ENCODE measurements at regions not wholly inside any gene's neighbourhood (a gene's known extent, or its start where the extent isn't known, plus 50 kb on each side); places are given as distances from the start of the nearest gene placed in this dataset.

- no peak overlapping the region for H3K4me2 ChIP-seq (ENCODE audit: low read length)
- H3K27me3 ChIP-seq (ENCODE audit: insufficient read depth, low read length): no peaks in the 10 kb centered on the region
- no peak for FAIRE-seq
Observed at GRCh38 chr5:17346811-17347210, 129.4 kb downstream of the BASP1 start.

GRCh38 chr5:17352223-17352622 lies 134.8 kb downstream of the BASP1 start:
- no peak for DNase-seq (ENCODE audit: low read depth)
- no peaks in the 10 kb centered on the region for H3K4me1 Mint-ChIP-seq (ENCODE audit: low read depth, unreplicated experiment)
- no peaks in the 10 kb centered on the region for H3K79me2 ChIP-seq (ENCODE audit: insufficient read depth, low read length)
- H2AFZ ChIP-seq (ENCODE audit: low read depth, low read length): no peak overlapping the region
- no peak overlapping the region for H3K4me3 ChIP-seq (ENCODE audit: insufficient read depth, low read depth, low read length)
- no peaks in the 10 kb centered on the region for H3K4me1 ChIP-seq (ENCODE audit: insufficient read depth, low read length)
- peaks cover 5% of the 10 kb centered on the region for H3K27me3 Mint-ChIP-seq (ENCODE audit: low read depth, unreplicated experiment)
- no peaks in the 10 kb centered on the region for H3K9me3 ChIP-seq (ENCODE audit: insufficient read depth, low read depth, low read length)
- no peak for FAIRE-seq
- no peak overlapping the region for H3K27ac ChIP-seq (ENCODE audit: low read depth, low read length)
- H4K20me1 ChIP-seq (ENCODE audit: insufficient read depth, low read length): no peaks in the 10 kb centered on the region
- H3K36me3 ChIP-seq (ENCODE audit: insufficient read depth, low read length): no peaks in the 10 kb centered on the region
- H3K4me2 ChIP-seq (ENCODE audit: low read length): no peak overlapping the region
- H3K27ac Mint-ChIP-seq (ENCODE audit: unreplicated experiment): no peak overlapping the region
- no peak for TF ChIP-seq CTCF (IDR thresholded peaks at IDR 0.05; ENCODE audit: insufficient read depth, low read depth, low read length)
- TF ChIP-seq EZH2 (IDR thresholded peaks at IDR 0.05; ENCODE audit: insufficient read depth, low read length): no peak
- H3K9ac ChIP-seq (ENCODE audit: low read length): no peak overlapping the region
- H3K36me3 Mint-ChIP-seq (ENCODE audit: low read depth, unreplicated experiment): no peaks in the 10 kb centered on the region
- H3K9me3 Mint-ChIP-seq (ENCODE audit: unreplicated experiment): peaks cover 8% of the 10 kb centered on the region
- no peaks in the 10 kb centered on the region for H3K27me3 ChIP-seq (ENCODE audit: insufficient read depth, low read length)
- no peak overlapping the region for H3K4me3 Mint-ChIP-seq (ENCODE audit: unreplicated experiment)

More at GRCh38 chr5:17346811-17347210, 129.4 kb downstream of the BASP1 start:
- Histone ChIP-seq H3K36me3 (ENCODE audit: insufficient read depth, low read length) (no peaks in the 10 kb centered on the region), H3K4me3 (ENCODE audit: insufficient read depth, low read depth, low read length) (no peak overlapping the region), H3K9ac (ENCODE audit: low read length) (no peak overlapping the region), H3K4me1 (ENCODE audit: insufficient read depth, low read length) (no peaks in the 10 kb centered on the region), H3K79me2 (ENCODE audit: insufficient read depth, low read length) (no peaks in the 10 kb centered on the region), H3K9me3 (ENCODE audit: insufficient read depth, low read depth, low read length) (no peaks in the 10 kb centered on the region), H2AFZ (ENCODE audit: low read depth, low read length) (no peak overlapping the region), H3K27ac (ENCODE audit: low read depth, low read length) (no peak overlapping the region), H4K20me1 (ENCODE audit: insufficient read depth, low read length) (no peaks in the 10 kb centered on the region)
- H3K27me3 Mint-ChIP-seq (ENCODE audit: low read depth, unreplicated experiment): peaks cover 4% of the 10 kb centered on the region
- H3K27ac Mint-ChIP-seq (ENCODE audit: unreplicated experiment): no peak overlapping the region
- TF ChIP-seq EZH2 (IDR thresholded peaks at IDR 0.05; ENCODE audit: insufficient read depth, low read length) (no peak), CTCF (IDR thresholded peaks at IDR 0.05; ENCODE audit: insufficient read depth, low read depth, low read length) (no peak)
- DNase-seq (ENCODE audit: low read depth): no peak
- peaks cover 2% of the 10 kb centered on the region for H3K9me3 Mint-ChIP-seq (ENCODE audit: unreplicated experiment)
- H3K36me3 Mint-ChIP-seq (ENCODE audit: low read depth, unreplicated experiment): no peaks in the 10 kb centered on the region
- H3K4me3 Mint-ChIP-seq (ENCODE audit: unreplicated experiment): no peak overlapping the region
- H3K4me1 Mint-ChIP-seq (ENCODE audit: low read depth, unreplicated experiment): peaks cover 8% of the 10 kb centered on the region

- H3K79me2 ChIP-seq (ENCODE audit: insufficient read depth, low read length): no peaks in the 10 kb centered on the region
- Mint-ChIP-seq H3K27me3 (ENCODE audit: low read depth, unreplicated experiment) (peaks cover 5% of the 10 kb centered on the region), H3K36me3 (ENCODE audit: low read depth, unreplicated experiment) (no peaks in the 10 kb centered on the region), H3K4me3 (ENCODE audit: unreplicated experiment) (no peak overlapping the region), H3K9me3 (ENCODE audit: unreplicated experiment) (peaks cover 14% of the 10 kb centered on the region), H3K4me1 (ENCODE audit: low read depth, unreplicated experiment) (peaks cover 2% of the 10 kb centered on the region), H3K27ac (ENCODE audit: unreplicated experiment) (no peak overlapping the region)
- DNase-seq (ENCODE audit: low read depth): no peak
- H2AFZ ChIP-seq (ENCODE audit: low read depth, low read length): no peak overlapping the region
- H3K4me1 ChIP-seq (ENCODE audit: insufficient read depth, low read length): no peaks in the 10 kb centered on the region
- no peak overlapping the region for H3K9ac ChIP-seq (ENCODE audit: low read length)
- no peak for FAIRE-seq
- H3K36me3 ChIP-seq (ENCODE audit: insufficient read depth, low read length): no peaks in the 10 kb centered on the region
- H3K27ac ChIP-seq (ENCODE audit: low read depth, low read length): no peak overlapping the region
- no peaks in the 10 kb centered on the region for H3K27me3 ChIP-seq (ENCODE audit: insufficient read depth, low read length)
- no peak overlapping the region for H3K4me3 ChIP-seq (ENCODE audit: insufficient read depth, low read depth, low read length)
- no peaks in the 10 kb centered on the region for H3K9me3 ChIP-seq (ENCODE audit: insufficient read depth, low read depth, low read length)
- no peak overlapping the region for H3K4me2 ChIP-seq (ENCODE audit: low read length)
- TF ChIP-seq CTCF (IDR thresholded peaks at IDR 0.05; ENCODE audit: insufficient read depth, low read depth, low read length) (no peak), EZH2 (IDR thresholded peaks at IDR 0.05; ENCODE audit: insufficient read depth, low read length) (no peak)
- no peaks in the 10 kb centered on the region for H4K20me1 ChIP-seq (ENCODE audit: insufficient read depth, low read length)
Observed at GRCh38 chr5:17354265-17354664, 136.8 kb downstream of the BASP1 start.

Data from astrocyte (in vitro differentiated cells and primary cell).